NCI-H510A (cell line): ENCODE measurements at regions not wholly inside any gene's neighbourhood (a gene's known extent, or its start where the extent isn't known, plus 50 kb on each side); places are given as distances from the start of the nearest gene placed in this dataset.

ENCODE experiments used
- DNase-seq: peaks from one replicate; lab custom pipeline; 2025; lab: John Stamatoyannopoulos, UW

DNA sequence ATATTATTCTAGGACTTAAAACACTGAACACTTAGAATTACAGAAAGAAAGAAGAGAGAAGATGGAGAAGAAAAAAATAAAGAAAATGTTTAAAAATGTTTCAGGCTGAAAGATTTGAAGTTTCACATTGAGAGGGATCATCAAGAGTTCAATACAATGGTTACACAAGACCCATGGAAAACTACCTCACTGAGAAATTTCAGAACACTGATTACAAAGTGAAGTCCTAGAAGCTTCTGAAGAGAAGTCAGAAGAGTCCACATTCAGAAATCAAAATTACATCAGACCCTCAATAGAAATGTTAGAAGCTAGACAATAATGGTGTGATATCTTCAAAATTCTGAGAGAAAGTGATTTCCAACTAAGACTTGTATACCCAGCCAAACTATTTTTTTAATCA lies 196.1 kb downstream of the MACC1 start:
- DNase-seq = no peak

DNA sequence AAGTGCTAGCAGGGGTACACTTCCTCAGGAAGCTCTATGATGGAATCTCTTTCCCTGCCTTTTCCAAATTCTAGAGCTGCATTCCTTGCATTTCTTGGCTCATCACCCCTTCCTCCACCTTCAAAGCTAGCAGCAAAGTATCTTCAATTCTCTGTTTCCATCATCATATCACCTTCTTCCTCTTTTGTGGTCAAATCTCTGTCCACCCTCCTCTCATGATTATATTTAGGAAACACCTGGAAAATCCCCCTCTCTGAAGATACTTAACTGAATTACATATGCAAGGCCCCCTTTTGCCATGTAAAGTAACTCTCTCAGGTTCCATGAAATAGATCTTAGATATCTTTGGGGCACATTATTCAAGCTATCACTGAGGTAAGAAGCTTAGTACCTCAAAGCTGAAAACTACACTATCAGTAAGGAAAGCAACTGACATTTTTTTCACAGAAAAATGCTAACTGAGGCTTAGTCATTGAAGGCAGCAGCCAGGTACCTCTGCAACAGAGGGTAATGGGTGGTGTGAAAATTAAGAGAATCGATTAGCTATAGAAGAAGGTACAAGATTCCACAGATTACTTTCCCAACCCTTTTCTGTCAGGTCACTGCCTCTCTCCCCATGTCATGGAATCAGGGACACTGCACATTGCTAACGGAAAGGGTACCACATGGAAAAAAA lies 197.3 kb downstream of the MACC1 start:
- DNase-seq = no peak

DNA sequence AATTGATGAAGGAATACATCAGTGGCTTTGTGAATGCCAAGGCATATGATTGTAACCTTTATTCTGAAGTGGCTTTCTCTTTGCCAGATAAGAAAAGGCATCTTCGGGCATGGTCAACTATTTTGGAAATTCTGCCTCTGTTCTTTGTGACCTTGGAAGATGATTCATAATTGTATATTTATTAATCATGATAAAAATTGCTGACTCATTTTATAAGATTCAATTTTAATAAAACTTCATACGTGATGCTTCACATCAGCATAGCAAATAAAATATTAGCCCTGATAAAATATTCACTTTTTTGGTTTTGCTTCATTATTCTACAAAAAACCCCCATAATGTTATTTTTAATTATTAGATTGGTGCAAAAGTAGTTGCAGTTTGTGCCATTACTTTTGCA lies 200.5 kb downstream of the MACC1 start:
- no peak for DNase-seq

DNA sequence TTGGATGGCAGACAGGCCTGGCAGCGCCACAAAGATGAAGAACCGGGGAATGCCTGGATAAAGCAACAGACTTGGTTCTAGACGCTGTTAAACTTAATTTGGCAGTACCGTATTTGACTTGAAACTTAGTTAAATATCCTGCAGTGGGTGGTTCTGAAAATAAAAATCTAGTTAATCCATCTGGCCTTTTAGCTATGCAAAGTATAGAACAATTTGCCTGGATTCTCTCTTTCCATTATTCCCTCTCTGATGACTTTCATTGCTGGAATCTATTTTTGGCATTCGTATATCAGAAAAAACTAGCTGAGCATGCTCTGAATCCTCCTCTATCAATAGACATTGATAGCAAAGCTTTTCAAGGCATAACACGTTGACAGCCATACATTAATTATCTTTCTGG lies 203.6 kb downstream of the MACC1 start:
- DNase-seq = no peak

DNA sequence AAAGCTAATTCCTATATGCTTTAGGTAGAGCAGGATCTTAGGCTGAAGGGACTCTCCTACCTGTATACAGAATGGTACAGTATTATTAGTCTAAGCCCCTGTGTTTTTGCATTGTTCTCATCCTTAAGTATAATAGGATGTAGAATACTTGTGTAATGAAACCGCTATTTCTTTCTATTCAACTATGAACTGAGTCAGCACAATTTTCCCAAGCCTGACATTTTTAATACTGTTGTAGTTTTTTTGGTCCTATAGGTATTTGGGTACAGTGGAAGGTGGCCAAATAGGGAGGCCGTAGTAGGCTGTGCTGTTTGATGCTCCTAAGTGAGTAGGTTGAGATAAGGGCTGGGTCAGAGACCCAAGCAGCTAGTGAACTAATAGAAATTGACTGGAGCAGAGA lies 205.1 kb downstream of the MACC1 start:
- DNase-seq = no peak

DNA sequence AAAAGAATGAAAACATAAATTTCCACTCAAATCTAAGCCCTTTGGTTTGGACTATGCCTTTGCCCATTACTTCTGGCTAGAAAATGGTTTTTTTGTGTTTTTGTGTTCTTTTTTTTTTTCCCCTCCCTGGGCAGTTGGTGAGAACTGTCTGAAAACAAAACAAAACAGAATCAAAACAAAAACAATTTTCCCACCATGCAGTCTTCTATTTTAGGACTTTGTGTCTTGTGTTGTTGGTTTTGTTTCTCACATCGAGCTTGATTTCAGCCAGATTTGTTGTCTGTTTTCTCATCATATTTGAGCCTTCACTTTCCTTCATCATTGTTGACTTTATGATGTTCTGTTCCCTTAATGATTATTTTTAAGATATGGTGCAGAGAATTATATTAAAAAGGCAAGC lies 206.3 kb downstream of the MACC1 start:
- DNase-seq = no peak

DNA sequence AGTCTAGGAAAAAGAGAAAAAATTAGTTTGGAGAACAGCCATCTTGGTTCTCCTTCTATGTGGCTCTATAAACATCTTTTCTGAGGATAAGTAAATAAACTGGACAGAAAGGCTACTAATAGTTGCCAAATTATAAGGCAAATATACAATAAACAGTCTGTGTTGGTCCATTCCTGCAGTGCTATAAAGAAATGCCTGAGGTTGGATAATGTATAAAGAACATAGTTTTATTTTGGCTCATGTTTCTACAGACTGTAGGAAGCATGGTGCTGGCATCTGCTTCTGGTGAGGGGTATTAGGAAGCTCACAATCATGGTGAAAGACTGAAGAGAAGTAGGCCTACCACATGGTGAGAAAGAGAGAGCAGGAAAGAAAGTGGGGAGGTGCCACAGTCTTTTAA lies 209.7 kb downstream of the MACC1 start:
- DNase-seq = no peak

DNA sequence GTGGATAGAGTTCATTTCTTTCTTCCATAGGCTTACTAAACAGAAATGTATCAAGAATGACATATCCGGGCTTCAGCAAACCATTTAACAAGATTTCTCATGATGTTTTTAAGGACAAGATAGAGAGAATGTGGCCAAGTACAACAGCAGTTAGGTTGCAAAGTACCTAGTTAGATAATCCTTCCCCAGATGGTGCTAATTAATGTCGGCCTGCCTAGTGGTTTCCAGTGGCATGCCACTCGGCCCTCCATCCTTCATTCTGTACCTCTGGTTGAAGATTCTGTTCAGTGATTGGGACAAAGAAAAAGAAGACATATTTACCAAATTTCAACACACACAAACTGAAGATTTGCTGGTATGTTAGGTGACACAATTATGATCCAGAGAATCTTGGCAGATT lies 212.1 kb downstream of the MACC1 start:
- DNase-seq = no peak

DNA sequence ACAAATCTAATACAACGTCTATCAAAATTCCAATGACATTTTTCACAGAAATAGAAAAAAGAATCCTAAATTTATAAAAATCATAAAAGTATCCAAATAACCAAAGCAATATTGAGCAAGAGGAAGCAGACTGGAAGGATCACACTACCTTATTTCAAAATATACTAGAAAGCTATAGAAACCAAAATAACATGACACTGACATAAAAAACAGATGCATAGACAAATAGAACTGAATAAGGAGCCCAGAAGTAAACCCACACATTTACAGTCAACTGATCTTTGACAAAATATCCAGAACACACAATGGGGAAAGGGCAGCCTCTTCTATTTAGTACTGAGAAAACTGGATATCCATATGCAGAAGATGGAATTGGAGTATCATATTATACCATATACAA lies 217.5 kb downstream of the MACC1 start:
- no peak for DNase-seq

DNA sequence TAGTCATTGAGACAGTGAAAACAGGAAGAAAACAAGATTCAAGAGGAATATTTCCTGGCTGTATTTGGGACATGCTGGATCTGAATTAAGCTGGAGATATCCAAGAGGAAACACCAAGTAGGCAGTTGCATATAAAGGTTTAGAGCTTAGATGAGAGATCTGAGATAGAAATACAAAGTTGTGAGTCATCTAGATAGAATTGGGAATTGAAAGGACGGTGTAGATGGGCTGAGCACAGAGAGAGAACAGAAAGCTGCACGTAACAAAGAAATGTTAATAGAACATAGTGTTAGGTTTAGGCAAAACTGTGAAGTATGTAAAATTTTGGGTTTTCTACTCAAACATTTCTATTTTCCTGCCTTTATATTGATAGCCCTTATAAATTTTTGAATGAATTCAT lies 218.5 kb upstream of the TMEM196 start:
- no peak for DNase-seq

DNA sequence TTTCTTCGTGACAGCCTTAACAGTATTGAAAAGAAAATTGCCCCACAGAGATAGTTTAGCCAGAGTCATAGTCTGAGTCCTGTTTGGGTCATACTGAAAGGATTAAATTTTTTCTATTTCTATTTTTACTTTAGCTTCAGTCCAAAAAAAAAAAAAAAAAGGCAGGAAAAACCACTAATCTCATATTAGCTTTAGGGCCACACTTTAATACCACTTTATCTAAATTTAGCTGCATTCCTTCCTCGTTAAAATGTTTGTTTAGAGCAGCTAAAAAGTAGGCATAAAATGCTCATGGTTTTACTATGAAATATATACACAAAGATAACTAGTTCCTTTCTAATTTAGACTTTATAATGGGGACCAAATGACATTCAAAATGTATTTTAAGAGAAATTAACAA lies 216.5 kb upstream of the TMEM196 start:
- DNase-seq = no peak

DNA sequence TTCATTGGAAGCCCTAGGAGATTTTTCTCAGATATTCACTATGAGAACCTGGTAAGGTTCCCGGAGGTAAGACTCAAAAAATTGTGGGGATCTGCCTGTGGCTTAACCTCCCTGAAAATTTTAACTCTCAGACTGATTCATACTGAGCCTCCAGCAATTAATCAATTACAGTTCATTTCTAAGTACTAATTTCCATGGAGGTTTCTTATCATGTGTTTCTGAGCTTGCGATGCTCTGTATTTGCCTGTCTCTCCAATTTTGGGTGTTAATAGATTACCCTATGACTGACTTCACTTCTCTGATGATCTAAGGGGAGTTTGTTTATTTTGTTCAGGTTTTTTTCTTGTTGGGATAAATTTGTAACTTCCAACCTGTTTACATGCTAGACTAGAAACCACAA lies 215.4 kb upstream of the TMEM196 start:
- no peak for DNase-seq

DNA sequence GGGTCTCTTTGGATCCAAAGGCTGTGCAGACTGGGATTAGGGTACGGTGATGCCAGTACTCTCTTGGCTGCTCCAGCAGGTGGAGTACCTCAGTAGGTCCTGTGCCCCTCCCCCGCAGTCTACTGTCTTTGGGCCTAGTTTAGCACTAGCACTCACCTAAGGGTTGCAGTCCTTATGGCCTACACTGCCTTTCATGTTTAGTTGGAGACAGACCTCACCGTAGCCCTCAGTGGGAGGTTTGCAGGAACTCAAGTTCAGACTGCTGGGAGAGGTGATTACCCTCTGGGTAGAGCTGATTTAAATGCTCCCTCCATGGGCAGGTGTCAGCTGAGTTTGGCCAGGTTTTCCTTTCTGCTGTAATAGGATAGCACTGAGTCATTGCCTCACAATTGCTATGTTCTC lies 210.8 kb upstream of the TMEM196 start:
- no peak for DNase-seq

DNA sequence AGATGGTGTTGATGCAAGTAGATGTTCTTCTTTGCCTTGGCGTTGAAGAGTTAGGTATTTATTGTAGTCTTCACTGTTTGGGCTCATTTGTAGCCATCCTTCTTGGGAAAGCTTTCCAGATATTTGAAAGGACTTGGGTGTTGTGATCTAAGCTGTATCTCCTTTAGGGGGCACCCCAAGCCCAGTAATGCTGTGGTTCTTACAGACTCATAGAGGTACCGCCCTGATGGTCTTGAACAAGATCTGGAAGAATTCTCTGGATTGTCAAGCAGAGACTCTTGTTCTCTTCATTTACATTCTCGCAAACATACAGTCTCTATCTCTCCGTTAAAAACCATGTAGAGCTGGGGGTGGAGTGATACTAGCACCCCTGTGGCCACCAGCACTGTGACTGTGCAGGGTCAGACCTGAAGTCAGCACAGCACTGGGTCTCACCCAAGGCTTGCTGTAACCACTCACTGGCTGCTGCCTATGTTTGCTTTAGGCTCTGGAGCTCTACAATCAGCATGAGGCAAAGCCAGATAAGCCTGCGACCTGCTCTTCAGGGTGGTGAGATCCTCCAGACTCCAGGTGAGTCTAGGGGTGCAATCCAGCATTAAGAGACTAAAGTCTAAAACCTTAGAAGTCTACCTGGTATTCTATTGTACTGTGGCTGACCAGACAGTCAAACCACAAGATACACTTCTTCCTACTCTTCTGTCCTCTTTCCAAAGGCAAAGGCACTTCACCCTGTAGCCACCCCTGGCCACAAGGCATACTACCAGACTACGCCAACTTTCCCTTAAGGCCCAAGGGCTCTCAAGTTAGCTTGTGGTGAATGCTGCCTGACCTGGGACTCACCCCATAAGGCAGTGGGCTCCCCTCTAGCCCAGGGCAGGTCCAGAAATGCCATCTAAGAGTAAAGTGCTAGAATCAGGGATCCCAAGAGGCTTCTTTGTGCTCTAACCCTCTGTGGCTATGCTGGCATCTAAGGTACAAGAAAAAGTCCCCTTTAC lies 209.7 kb upstream of the TMEM196 start:
- no peak for DNase-seq

DNA sequence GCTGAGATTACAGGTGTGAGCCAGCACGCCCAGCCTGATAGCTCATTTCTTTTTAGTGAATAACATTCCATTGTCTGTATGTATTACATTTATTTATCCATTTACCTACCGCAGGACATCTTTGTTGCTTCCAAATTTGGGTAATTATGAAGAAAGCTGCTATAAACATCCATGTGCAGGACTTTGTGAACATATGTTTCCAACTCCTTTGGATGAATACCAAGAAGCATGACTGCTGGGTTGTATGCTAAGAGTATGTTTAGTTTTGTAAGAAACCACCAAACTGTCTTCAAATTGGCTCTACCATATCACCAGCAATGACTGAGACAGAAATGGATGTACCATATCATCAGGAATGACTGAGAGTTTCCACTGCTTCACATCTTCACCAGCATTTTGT lies 200.2 kb upstream of the TMEM196 start:
- no peak for DNase-seq

DNA sequence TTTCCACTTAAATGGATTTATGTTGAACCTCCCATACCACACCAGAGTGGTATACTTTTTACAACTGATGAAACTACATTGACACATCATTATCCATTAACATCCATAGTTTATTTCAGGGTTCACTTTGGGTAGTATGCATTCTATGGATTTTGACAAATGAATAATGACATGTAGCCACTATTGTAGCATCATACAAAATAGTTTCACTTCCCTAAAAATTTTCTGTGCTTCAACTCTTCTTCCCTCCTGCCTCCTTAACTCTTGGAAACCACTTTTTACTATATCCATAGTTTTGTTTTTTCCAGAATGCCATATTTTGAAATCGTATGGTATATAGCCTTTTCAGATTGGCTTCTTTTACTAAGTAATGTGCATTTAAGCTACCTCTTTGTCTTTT lies 199.5 kb upstream of the TMEM196 start:
- DNase-seq = no peak

DNA sequence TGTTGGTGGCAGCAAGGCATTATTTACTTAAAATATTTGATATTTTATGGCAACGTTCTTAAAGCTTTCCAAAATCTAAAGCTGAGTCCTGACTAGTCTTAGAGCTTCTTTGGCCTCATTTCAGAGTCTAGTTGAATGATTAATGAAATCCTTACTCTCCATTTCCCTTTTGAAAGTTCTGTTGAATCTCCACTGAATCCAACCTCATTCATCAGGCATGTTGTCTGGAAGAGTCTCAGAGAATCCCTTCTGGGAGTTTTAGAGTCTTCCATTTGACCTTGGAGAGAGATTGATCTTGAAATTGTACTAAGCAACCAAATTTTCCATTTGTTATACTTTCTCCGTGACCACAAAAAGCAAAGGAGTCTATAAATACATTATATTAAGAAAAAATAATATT lies 198.5 kb upstream of the TMEM196 start:
- DNase-seq = no peak

DNA sequence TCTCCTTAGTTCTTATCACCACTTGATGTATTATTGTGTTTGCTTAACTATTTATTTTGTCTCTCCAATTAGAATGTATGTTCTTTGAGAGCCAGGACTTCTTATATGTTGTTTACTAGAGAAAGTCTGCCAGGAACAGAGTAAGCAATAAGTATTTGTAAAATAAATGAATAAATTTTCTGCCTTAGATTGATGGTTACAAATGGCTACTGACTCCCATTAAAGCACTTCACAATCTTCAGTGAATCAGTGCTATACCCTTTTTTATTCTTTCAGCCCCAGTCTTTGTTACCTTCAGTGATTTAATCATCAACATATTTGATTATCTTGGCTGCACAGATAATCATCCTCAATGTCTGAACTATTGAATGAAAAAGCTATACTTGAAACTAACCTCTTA lies 197.1 kb upstream of the TMEM196 start:
- DNase-seq = no peak

DNA sequence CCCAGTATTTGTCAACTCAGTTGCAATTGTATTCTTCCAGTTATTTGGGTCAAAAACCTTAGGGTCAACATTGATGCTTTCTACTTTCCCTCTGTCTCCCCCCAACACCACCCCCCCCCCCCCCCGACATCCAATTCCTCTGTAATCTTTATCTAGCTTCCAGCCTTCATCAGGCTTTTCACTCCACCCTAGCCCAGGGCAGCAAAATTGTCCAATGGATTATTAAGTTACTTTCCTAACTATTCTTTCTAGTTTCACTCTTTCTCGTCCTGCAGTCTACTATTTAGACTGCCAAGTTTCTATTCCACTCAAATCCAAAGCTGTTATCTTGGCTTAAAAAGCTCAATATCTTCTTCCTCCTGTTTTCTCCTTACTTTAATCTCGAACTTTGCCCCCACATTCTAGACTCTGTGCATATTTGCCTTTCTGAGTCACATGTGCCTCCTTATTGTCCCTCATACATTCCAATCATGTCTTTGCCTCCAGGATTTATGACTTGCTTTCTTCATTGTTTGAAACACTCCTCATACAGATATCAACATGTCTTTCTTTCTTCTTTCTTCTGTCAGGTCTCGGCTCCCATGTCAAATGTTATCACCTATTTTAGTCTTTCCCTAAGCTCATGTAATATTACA lies 196.6 kb upstream of the TMEM196 start:
- DNase-seq = no peak

DNA sequence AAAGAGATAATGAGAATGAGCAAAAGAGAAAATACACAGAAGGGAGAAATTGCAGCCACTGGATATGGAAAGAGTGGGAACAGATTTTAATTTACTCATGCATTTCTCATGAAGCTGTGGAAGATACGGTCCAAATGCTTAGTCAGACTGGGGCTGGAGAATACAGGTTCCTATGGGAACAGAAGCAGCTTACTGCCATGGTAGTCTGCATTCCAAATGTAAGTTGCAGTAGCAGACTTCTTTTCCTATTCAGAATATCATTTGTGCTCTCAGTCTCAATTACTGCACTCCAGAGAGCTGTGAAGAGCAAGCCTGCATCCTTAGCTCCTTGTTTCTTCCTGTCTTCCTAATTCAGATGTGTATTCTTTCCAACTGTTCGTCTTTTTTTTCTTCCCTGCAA lies 190.8 kb upstream of the TMEM196 start:
- no peak for DNase-seq

DNA sequence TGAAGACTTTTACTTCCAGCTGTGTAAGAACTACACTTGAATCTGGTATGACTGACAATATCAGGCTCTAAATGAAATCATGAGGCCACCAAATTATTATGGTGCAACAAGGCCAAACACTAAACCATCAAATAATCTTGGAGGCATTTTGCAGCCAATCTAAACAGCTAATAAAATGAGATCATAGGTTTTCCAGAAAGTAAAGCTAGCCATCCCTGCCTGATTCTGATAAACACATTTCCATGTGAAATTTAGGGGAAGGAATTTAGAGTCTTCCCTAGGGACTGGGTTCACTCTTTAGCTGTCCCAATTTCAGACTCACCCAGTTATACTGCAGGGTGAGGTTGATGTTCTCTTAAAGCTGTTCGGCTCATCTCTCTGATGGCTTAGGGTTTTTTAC lies 190.3 kb upstream of the TMEM196 start:
- no peak for DNase-seq

DNA sequence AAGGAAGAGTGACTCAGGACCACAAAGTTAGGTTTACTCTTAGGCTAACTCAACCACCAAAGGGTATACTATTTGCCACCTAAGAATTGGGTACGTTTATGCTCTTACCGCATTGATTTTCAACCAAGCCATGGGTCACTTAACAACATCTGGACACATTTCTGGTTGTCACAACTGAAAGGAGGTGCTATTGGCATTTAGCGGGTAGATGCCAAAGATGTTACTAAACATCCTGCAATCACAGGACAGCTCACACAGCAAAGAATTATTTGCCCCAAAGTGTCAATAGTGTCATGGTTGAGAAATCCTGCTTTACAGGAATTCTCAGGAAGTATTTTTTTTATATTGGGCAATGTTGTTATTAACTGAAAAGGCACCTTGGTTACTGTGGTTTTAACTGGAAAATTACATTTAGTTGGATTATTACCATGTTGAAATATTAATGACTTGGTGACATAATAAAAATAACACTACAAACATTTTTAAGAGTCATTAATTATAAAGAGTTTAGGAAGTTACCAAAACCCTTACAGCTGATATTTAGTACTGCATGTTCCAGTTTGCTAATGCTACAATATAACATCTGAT lies 185.0 kb upstream of the TMEM196 start:
- DNase-seq = no peak

DNA sequence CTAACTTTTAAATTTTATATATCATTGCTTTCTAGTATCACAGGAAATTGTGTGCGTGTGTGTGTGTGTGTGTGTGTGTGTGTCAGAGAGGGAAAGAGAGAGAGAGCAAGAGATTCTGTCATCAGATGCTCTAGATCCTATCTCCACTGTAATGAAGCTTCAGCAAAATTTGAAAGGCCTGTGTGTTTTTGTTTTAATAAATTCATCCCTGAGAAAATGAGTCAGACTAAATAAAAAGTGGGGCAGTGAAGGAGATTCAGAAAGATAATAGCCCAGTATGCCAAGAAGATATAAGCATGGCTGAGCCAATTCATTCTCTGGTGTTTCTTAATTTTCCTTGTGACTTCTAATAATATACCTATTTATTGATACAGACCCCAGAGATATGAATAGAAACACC lies 184.2 kb upstream of the TMEM196 start:
- no peak for DNase-seq
